ENCODE measurements at regions not wholly inside any gene's neighbourhood (a gene's known extent, or its start where the extent isn't known, plus 50 kb on each side); places are given as distances from the start of the nearest gene placed in this dataset.
"Not testable (repeated sequence)": the region's sequence is repeated elsewhere in the genome, so short reads cannot be mapped to it uniquely, and the experiment has no call there.

GRCh38 chr2:160583813-160584537 lies 90.4 kb upstream of the RBMS1 start:
- DNase-seq (ENCODE audit: low read depth) = no peak

GRCh38 chr2:160584972-160585494 lies 91.4 kb upstream of the RBMS1 start:
- no peak for DNase-seq (ENCODE audit: low read depth)

GRCh38 chr2:160590664-160591063 lies 97.1 kb upstream of the RBMS1 start:
- no peak for DNase-seq (ENCODE audit: low read depth)

- DNase-seq (ENCODE audit: low read depth) = no peak
Measured at GRCh38 chr2:160592401-160592800, 98.8 kb upstream of the RBMS1 start.

- DNase-seq (ENCODE audit: low read depth) = no peak
Measured at GRCh38 chr2:160592993-160593392, 99.4 kb upstream of the RBMS1 start.

GRCh38 chr2:160596441-160596840 lies 102.8 kb upstream of the RBMS1 start:
- no peak for DNase-seq (ENCODE audit: low read depth)

GRCh38 chr2:160600437-160600836 lies 106.8 kb upstream of the RBMS1 start:
- not testable (repeated sequence) for DNase-seq (ENCODE audit: low read depth)

- DNase-seq (ENCODE audit: low read depth) = no peak
Measured at GRCh38 chr2:160602073-160602472, 108.5 kb upstream of the RBMS1 start.

- no peak for DNase-seq (ENCODE audit: low read depth)
Measured at GRCh38 chr2:160603771-160604510, 110.3 kb upstream of the RBMS1 start.

GRCh38 chr2:160606341-160606740 lies 112.7 kb upstream of the RBMS1 start:
- no peak for DNase-seq (ENCODE audit: low read depth)

GRCh38 chr2:160608599-160608998 lies 115.0 kb upstream of the RBMS1 start:
- DNase-seq (ENCODE audit: low read depth) = no peak

GRCh38 chr2:160609346-160609745 lies 115.7 kb upstream of the RBMS1 start:
- no peak for DNase-seq (ENCODE audit: low read depth)

- no peak for DNase-seq (ENCODE audit: low read depth)
Measured at GRCh38 chr2:160610041-160610440, 116.4 kb upstream of the RBMS1 start.

GRCh38 chr2:160612266-160612856 lies 118.8 kb upstream of the RBMS1 start:
- no peak for DNase-seq (ENCODE audit: low read depth)

GRCh38 chr2:160613466-160614153 lies 120.0 kb upstream of the RBMS1 start:
- no peak for DNase-seq (ENCODE audit: low read depth)

- no peak for DNase-seq (ENCODE audit: low read depth)
Measured at GRCh38 chr2:160614391-160614790, 120.8 kb upstream of the RBMS1 start.

- DNase-seq (ENCODE audit: low read depth) = no peak
Measured at GRCh38 chr2:160615706-160616105, 122.1 kb upstream of the RBMS1 start.

GRCh38 chr2:160616149-160616548 lies 122.5 kb upstream of the RBMS1 start:
- no peak for DNase-seq (ENCODE audit: low read depth)

GRCh38 chr2:160621748-160622147 lies 128.1 kb upstream of the RBMS1 start:
- DNase-seq (ENCODE audit: low read depth) = no peak

- DNase-seq (ENCODE audit: low read depth) = not testable (repeated sequence)
Measured at GRCh38 chr2:160628020-160628637, 134.5 kb upstream of the RBMS1 start.

- DNase-seq (ENCODE audit: low read depth) = no peak
Measured at GRCh38 chr2:160628811-160629210, 135.2 kb upstream of the RBMS1 start.

Measured in forelimb muscle (tissue), 1 donor.